Lower lobe of right lung (tissue), 2 donors: ENCODE measurements at regions not wholly inside any gene's neighbourhood (a gene's known extent, or its start where the extent isn't known, plus 50 kb on each side); places are given as distances from the start of the nearest gene placed in this dataset.

ENCODE experiments used
- ATAC-seq, 2 donors: fragments of 200-7000 bp; cut with Tn5 transposase; one replicate each; pipeline ENCODE4 v1.9.1; 2020 to 2022; ENCODE audit warnings: mild to moderate bottlenecking in 2 of 2, moderate library complexity in 2 of 2
- DNase-seq: peaks from one replicate; pipeline ENCODE4 v3.0.0-alpha.2; 2020
- H3K27ac ChIP-seq: fragments of 200-600 bp; one replicate; pipeline ENCODE4 v1.8.0; 2022
- H3K27me3 ChIP-seq: fragments of 200-600 bp; one replicate; pipeline ENCODE4 v1.8.0; 2022; ENCODE audit warnings: low read depth
- H3K36me3 ChIP-seq: fragments of 200-600 bp; one replicate; pipeline ENCODE4 v1.8.0; 2022; ENCODE audit warnings: mild to moderate bottlenecking
- H3K4me1 ChIP-seq: fragments of 200-600 bp; one replicate; pipeline ENCODE4 v1.8.0; 2022
- H3K4me3 ChIP-seq: fragments of 200-600 bp; one replicate; pipeline ENCODE4 v1.8.0; 2022; ENCODE audit warnings: mild to moderate bottlenecking
- H3K9me3 ChIP-seq: fragments of 200-600 bp; one replicate; pipeline ENCODE4 v1.8.0; 2022
- CTCF ChIP-seq: fragments of 200-600 bp; IDR thresholded peaks from one replicate; pipeline ENCODE4 v1.8.0; 2022; ENCODE audit warnings: antibody characterized with exemption, mild to moderate bottlenecking
- intact Hi-C: fragments of 100-400 bp; cut with DNase I; formaldehyde crosslinking; loops from one replicate; pipeline ENCODE4 v1.11.0; 2022
- donor health status: DM: no; HTN: yes; CAD: no; lungs with severe emphysema.

- Histone ChIP-seq H3K4me1 (no peaks in the 10 kb centered on the region), H3K27ac (no peak overlapping the region), H3K27me3 (no peaks in the 10 kb centered on the region), H3K36me3 (no peaks in the 10 kb centered on the region), H3K4me3 (no peak overlapping the region), H3K9me3 (no peaks in the 10 kb centered on the region)
- DNase-seq (no peak), ATAC-seq (no peak)
- intact Hi-C loops, result no loop called here
- TF ChIP-seq CTCF, result no peak
These were observed 239.9 kb upstream of the SMARCA2 start for GRCh38 chr9:1775230-1775629.

GRCh38 chr9:1776668-1777067 is 238.5 kb upstream of the SMARCA2 start:
- no peaks in the 10 kb centered on the region for H3K4me1 ChIP-seq
- no peak for DNase-seq
- H3K27ac ChIP-seq, result no peak overlapping the region
- H3K9me3 ChIP-seq, result no peaks in the 10 kb centered on the region
- intact Hi-C loops, result no loop called here
- no peak for TF ChIP-seq CTCF
- no peaks in the 10 kb centered on the region for H3K36me3 ChIP-seq
- no peak overlapping the region for H3K4me3 ChIP-seq
- ATAC-seq, result no peak
- no peaks in the 10 kb centered on the region for H3K27me3 ChIP-seq

- Histone ChIP-seq H3K36me3 (no peaks in the 10 kb centered on the region), H3K4me1 (no peaks in the 10 kb centered on the region), H3K27ac (no peak overlapping the region), H3K27me3 (no peaks in the 10 kb centered on the region), H3K4me3 (no peak overlapping the region), H3K9me3 (no peaks in the 10 kb centered on the region)
- ATAC-seq (no peak), DNase-seq (no peak)
- intact Hi-C loops, result no loop called here
- TF ChIP-seq CTCF, result no peak
These were observed 224.0 kb upstream of the SMARCA2 start for GRCh38 chr9:1791191-1791590.

- ATAC-seq, result no peak
- intact Hi-C loops, result no loop called here
- Histone ChIP-seq H3K4me3 (no peak overlapping the region), H3K27ac (no peak overlapping the region), H3K4me1 (no peaks in the 10 kb centered on the region), H3K9me3 (no peaks in the 10 kb centered on the region), H3K27me3 (no peaks in the 10 kb centered on the region), H3K36me3 (no peaks in the 10 kb centered on the region)
- no peak for TF ChIP-seq CTCF
- DNase-seq, result no peak
These were observed 220.4 kb upstream of the SMARCA2 start for GRCh38 chr9:1794547-1795270.

- H3K9me3 ChIP-seq, result no peaks in the 10 kb centered on the region
- H3K27me3 ChIP-seq, result no peaks in the 10 kb centered on the region
- TF ChIP-seq CTCF, result no peak
- intact Hi-C loops, result no loop called here
- H3K27ac ChIP-seq, result no peak overlapping the region
- H3K36me3 ChIP-seq, result no peaks in the 10 kb centered on the region
- ATAC-seq (no peak), DNase-seq (no peak)
- no peak overlapping the region for H3K4me3 ChIP-seq
- H3K4me1 ChIP-seq, result no peaks in the 10 kb centered on the region
These were observed 210.8 kb upstream of the SMARCA2 start for GRCh38 chr9:1804128-1804865.
